ENCODE measurements at regions not wholly inside any gene's neighbourhood (a gene's known extent, or its start where the extent isn't known, plus 50 kb on each side); places are given as distances from the start of the nearest gene placed in this dataset.

GRCh38 chr9:17064558-17064957 lies 70.3 kb upstream of the CNTLN start:
- Histone ChIP-seq H3K4ac (ENCODE audit: low read depth, low read length) (no peak overlapping the region), H3K4me2 (ENCODE audit: insufficient read depth, insufficient read length, low read length) (no peak overlapping the region), H4K91ac (ENCODE audit: insufficient read length, low read depth, low read length) (no peak overlapping the region), H2BK5ac (ENCODE audit: insufficient read length, low read length) (no peak overlapping the region), H4K5ac (ENCODE audit: insufficient read length, low read depth, low read length) (no peak overlapping the region), H3K14ac (ENCODE audit: insufficient read depth, low read length) (no peak overlapping the region), H3K23ac (ENCODE audit: insufficient read length, low read depth, low read length) (no peak overlapping the region), H3K79me2 (ENCODE audit: insufficient read depth, low read length) (no peaks in the 10 kb centered on the region), H4K20me1 (ENCODE audit: control insufficient read depth, insufficient read depth, insufficient read length) (no peaks in the 10 kb centered on the region), H3K23me2 (ENCODE audit: insufficient read length, low read depth, low read length, poor library complexity, severe bottlenecking) (no peaks in the 10 kb centered on the region), H3K27ac (ENCODE audit: insufficient read length, low read depth, low read length) (no peak overlapping the region), H4K8ac (replicated peaks; ENCODE audit: insufficient read length, low read depth, low read length) (no peak overlapping the region), H2AFZ (ENCODE audit: low read length) (no peak overlapping the region), H2BK20ac (ENCODE audit: low read depth, low read length, poor library complexity, severe bottlenecking) (no peak overlapping the region), H3K4me1 (ENCODE audit: insufficient read depth, low read length) (no peaks in the 10 kb centered on the region), H2BK12ac (ENCODE audit: insufficient read length, low read depth, low read length) (no peak overlapping the region), H3K79me1 (ENCODE audit: insufficient read depth, low read depth, low read length, poor library complexity, severe bottlenecking) (no peaks in the 10 kb centered on the region), H3T11ph (ENCODE audit: low read length) (no peak overlapping the region), H2BK15ac (ENCODE audit: low read depth, low read length) (no peak overlapping the region), H3K18ac (ENCODE audit: insufficient read length, low read depth, low read length) (no peak overlapping the region), H3K27me3 (ENCODE audit: insufficient read depth, low read length) (no peaks in the 10 kb centered on the region; the same call in 1 of the 2 replicates), H3K56ac (ENCODE audit: insufficient read length, low read depth, low read length) (no peak overlapping the region), H3K9ac (ENCODE audit: extremely low read depth, insufficient read length, low read length) (no peak overlapping the region), H2BK120ac (ENCODE audit: low read depth, low read length, poor library complexity, severe bottlenecking) (no peak overlapping the region), H3K9me3 (ENCODE audit: control insufficient read depth, low read depth, low read length) (no peaks in the 10 kb centered on the region), H2AK5ac (ENCODE audit: insufficient read length, low read length) (no peak overlapping the region)
- no CpG with 5 or more reads among the region's 1 CpG for WGBS (ENCODE audit: extremely low coverage, insufficient read length, low lambda C conversion rate)
- H3K9me3 Mint-ChIP-seq, result no peaks in the 10 kb centered on the region
- no peaks in the 10 kb centered on the region for H3K36me3 Mint-ChIP-seq (ENCODE audit: insufficient read depth in 1 of 3, low read depth in 3 of 3)
- no peak for DNase-seq
- no peaks in the 10 kb centered on the region for H3K4me1 Mint-ChIP-seq
- H3K27me3 Mint-ChIP-seq (ENCODE audit: low read depth), result no peaks in the 10 kb centered on the region
- no peak overlapping the region for H3K27ac Mint-ChIP-seq
- TF ChIP-seq CTCF (conservative IDR thresholded peaks at IDR 0.05), result no peak
- H3K4me3 Mint-ChIP-seq, result no peak overlapping the region
